Globus pallidus (tissue), 1 donor: ENCODE measurements at regions not wholly inside any gene's neighbourhood (a gene's known extent, or its start where the extent isn't known, plus 50 kb on each side); places are given as distances from the start of the nearest gene placed in this dataset.
"Not testable (repeated sequence)": the region's sequence is repeated elsewhere in the genome, so short reads cannot be mapped to it uniquely, and the experiment has no call there.

Experiments used
- DNase-seq: peaks from one replicate; pipeline ENCODE4 v3.0.0-alpha.2; 2015; ENCODE audit warnings: low spot score

GRCh38 chr5:125413496-125414274 lies 667.2 kb upstream of the ZNF608 start:
- peak; percentile 61 for DNase-seq

GRCh38 chr5:125415126-125415525 lies 668.7 kb upstream of the ZNF608 start:
- DNase-seq = no peak

- DNase-seq = no peak
Measured at GRCh38 chr5:125416055-125416454, 669.6 kb upstream of the ZNF608 start.

GRCh38 chr5:125421006-125421405 lies 674.6 kb upstream of the ZNF608 start:
- DNase-seq = no peak

- DNase-seq = no peak
Measured at GRCh38 chr5:125422342-125422741, 675.9 kb upstream of the ZNF608 start.

- no peak for DNase-seq
Measured at GRCh38 chr5:125424402-125425141, 678.1 kb upstream of the ZNF608 start.

- DNase-seq = no peak
Measured at GRCh38 chr5:125429498-125429897, 683.1 kb upstream of the ZNF608 start.

GRCh38 chr5:125433457-125433856 lies 687.0 kb upstream of the ZNF608 start:
- no peak for DNase-seq

- no peak for DNase-seq
Measured at GRCh38 chr5:125439243-125439642, 692.8 kb upstream of the ZNF608 start.

GRCh38 chr5:125440905-125441304 lies 694.5 kb upstream of the ZNF608 start:
- DNase-seq = no peak

GRCh38 chr5:125446986-125447385 lies 700.5 kb upstream of the ZNF608 start:
- no peak for DNase-seq

GRCh38 chr5:125450771-125451170 lies 704.3 kb upstream of the ZNF608 start:
- DNase-seq = no peak

- DNase-seq = no peak
Measured at GRCh38 chr5:125451622-125452021, 705.2 kb upstream of the ZNF608 start.

- DNase-seq = no peak
Measured at GRCh38 chr5:125452991-125453390, 706.6 kb upstream of the ZNF608 start.

GRCh38 chr5:125455041-125455440 lies 708.6 kb upstream of the ZNF608 start:
- DNase-seq = no peak

- DNase-seq = not testable (repeated sequence)
Measured at GRCh38 chr5:125456005-125456404, 709.6 kb upstream of the ZNF608 start.

GRCh38 chr5:125457617-125458016 lies 711.2 kb upstream of the ZNF608 start:
- no peak for DNase-seq

- DNase-seq = not testable (repeated sequence)
Measured at GRCh38 chr5:125458949-125459348, 712.5 kb upstream of the ZNF608 start.

- no peak for DNase-seq
Measured at GRCh38 chr5:125461641-125462072, 715.2 kb upstream of the ZNF608 start.

GRCh38 chr5:125463466-125464092 lies 717.1 kb upstream of the ZNF608 start:
- DNase-seq = no peak

- no peak for DNase-seq
Measured at GRCh38 chr5:125464847-125465432, 718.5 kb upstream of the ZNF608 start.

GRCh38 chr5:125465703-125466102 lies 719.3 kb upstream of the ZNF608 start:
- no peak for DNase-seq

- no peak for DNase-seq
Measured at GRCh38 chr5:125467222-125467621, 720.8 kb upstream of the ZNF608 start.
